ENCODE measurements at regions not wholly inside any gene's neighbourhood (a gene's known extent, or its start where the extent isn't known, plus 50 kb on each side); places are given as distances from the start of the nearest gene placed in this dataset.

DNA sequence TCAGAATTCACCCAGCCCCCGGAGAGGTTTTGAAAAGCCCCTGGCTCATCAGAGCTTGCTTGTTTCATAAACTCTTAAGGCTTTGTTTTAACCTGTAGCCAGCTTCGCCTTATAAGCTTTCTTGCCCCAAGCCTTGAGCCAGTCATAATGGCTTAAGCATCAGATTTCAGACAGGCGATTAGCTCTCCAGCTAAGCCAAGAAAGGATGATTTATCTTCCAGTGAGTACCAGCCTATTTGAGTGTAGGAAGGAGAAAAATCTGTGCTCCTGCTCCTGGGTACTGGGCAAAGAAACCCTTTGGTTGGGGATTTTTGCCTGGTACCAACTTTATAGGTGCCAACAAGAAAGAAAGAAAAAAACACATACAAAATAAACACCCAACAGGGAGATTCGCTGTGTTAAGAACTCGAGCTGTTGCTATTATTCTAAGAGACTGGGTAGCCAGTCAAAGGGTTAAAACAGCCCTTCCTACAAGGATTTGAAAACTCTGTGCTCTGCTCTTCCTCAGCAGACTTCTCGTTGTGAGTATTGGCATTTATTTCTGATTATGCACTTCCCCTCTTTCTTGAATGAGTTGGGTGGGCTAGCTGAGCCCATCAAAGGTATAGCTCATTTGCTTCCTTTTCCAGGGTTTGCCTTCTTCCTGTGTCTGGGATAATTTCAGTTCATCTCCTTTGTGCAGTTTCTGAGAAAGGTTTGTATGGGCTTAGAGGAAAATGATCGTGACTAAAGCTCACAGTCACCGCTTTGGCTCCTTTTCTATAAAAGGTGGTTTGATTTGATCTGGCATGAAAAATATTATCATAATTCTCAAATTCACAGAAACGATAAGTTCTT, 157.2 kb upstream of the DMRT1 start:
- H3K36me3 ChIP-seq (ENCODE audit: control insufficient read depth in 5 of 5, insufficient read depth in 5 of 5, low read length in 5 of 5): peaks cover 0 to under 1% (median 0%) of the 10 kb centered on the region in 5 donors
- H3K9me3 ChIP-seq (ENCODE audit: control insufficient read depth in 5 of 5, low read length in 5 of 5): no peaks in the 10 kb centered on the region
- peak overlapping the region; percentile 97 for H3K27ac ChIP-seq (ENCODE audit: low read depth, low read length)
- peaks cover 0 to 65% (median 57%) of the 10 kb centered on the region in 5 donors for H3K4me1 ChIP-seq (ENCODE audit: control insufficient read depth in 5 of 5, insufficient read depth in 5 of 5, low read length in 5 of 5)
- H3K4me3 ChIP-seq (ENCODE audit: low read depth in 1 of 5, low read length in 5 of 5): peak overlapping the region; percentile 38 to 67 (median 49)
- H3K9ac ChIP-seq (ENCODE audit: low read length in 5 of 5): peak overlapping the region; percentile 23 to 88 (median 66)
- no peaks in the 10 kb centered on the region for H3K27me3 ChIP-seq (ENCODE audit: control insufficient read depth in 5 of 5, insufficient read depth in 4 of 5, low read length in 5 of 5)

GRCh38 chr9:684941-685340, 156.6 kb upstream of the DMRT1 start:
- peak overlapping the region in 4 of 5 donors; percentile 42 to 67 (median 50) for H3K4me3 ChIP-seq (ENCODE audit: low read depth in 1 of 5, low read length in 5 of 5)
- no peaks in the 10 kb centered on the region for H3K9me3 ChIP-seq (ENCODE audit: control insufficient read depth in 5 of 5, low read length in 5 of 5)
- peaks cover 0 to 3% (median 0%) of the 10 kb centered on the region in 5 donors for H3K36me3 ChIP-seq (ENCODE audit: control insufficient read depth in 5 of 5, insufficient read depth in 5 of 5, low read length in 5 of 5)
- peak overlapping the region; percentile 26 to 88 (median 66) for H3K9ac ChIP-seq (ENCODE audit: low read length in 5 of 5)
- H3K4me1 ChIP-seq (ENCODE audit: control insufficient read depth in 5 of 5, insufficient read depth in 5 of 5, low read length in 5 of 5): peaks cover 0 to 69% (median 61%) of the 10 kb centered on the region in 5 donors
- no peaks in the 10 kb centered on the region for H3K27me3 ChIP-seq (ENCODE audit: control insufficient read depth in 5 of 5, insufficient read depth in 4 of 5, low read length in 5 of 5)
- H3K27ac ChIP-seq (ENCODE audit: low read depth, low read length): peak overlapping the region; percentile 97

- Histone ChIP-seq H3K27me3 (ENCODE audit: control insufficient read depth in 5 of 5, insufficient read depth in 4 of 5, low read length in 5 of 5) (no peaks in the 10 kb centered on the region), H3K9ac (ENCODE audit: low read length in 5 of 5) (peak overlapping the region in 3 of 5 donors; percentile 66 to 88 (median 68)), H3K36me3 (ENCODE audit: control insufficient read depth in 5 of 5, insufficient read depth in 5 of 5, low read length in 5 of 5) (peaks cover 0 to 8% (median 0%) of the 10 kb centered on the region in 5 donors), H3K9me3 (ENCODE audit: control insufficient read depth in 5 of 5, low read length in 5 of 5) (no peaks in the 10 kb centered on the region), H3K27ac (ENCODE audit: low read depth, low read length) (peak overlapping the region; percentile 97), H3K4me1 (ENCODE audit: control insufficient read depth in 5 of 5, insufficient read depth in 5 of 5, low read length in 5 of 5) (peaks cover 0 to 75% (median 61%) of the 10 kb centered on the region in 5 donors), H3K4me3 (ENCODE audit: low read depth in 1 of 5, low read length in 5 of 5) (peak overlapping the region; percentile 7 to 67 (median 41))
Measured at GRCh38 chr9:686321-686813, 155.1 kb upstream of the DMRT1 start.

- Histone ChIP-seq H3K9ac (ENCODE audit: low read length in 5 of 5) (peak overlapping the region in 4 of 5 donors; percentile 1 to 73 (median 50)), H3K4me1 (ENCODE audit: control insufficient read depth in 5 of 5, insufficient read depth in 5 of 5, low read length in 5 of 5) (peaks cover 0 to 83% (median 61%) of the 10 kb centered on the region in 5 donors), H3K9me3 (ENCODE audit: control insufficient read depth in 5 of 5, low read length in 5 of 5) (no peaks in the 10 kb centered on the region), H3K27me3 (ENCODE audit: control insufficient read depth in 5 of 5, insufficient read depth in 4 of 5, low read length in 5 of 5) (no peaks in the 10 kb centered on the region), H3K4me3 (ENCODE audit: low read depth in 1 of 5, low read length in 5 of 5) (peak overlapping the region; percentile 28 to 67 (median 41)), H3K36me3 (ENCODE audit: control insufficient read depth in 5 of 5, insufficient read depth in 5 of 5, low read length in 5 of 5) (peaks cover 0 to 8% (median 0%) of the 10 kb centered on the region in 5 donors), H3K27ac (ENCODE audit: low read depth, low read length) (peak overlapping the region; percentile 97)
Measured at GRCh38 chr9:687034-687785, 154.3 kb upstream of the DMRT1 start.

DNA sequence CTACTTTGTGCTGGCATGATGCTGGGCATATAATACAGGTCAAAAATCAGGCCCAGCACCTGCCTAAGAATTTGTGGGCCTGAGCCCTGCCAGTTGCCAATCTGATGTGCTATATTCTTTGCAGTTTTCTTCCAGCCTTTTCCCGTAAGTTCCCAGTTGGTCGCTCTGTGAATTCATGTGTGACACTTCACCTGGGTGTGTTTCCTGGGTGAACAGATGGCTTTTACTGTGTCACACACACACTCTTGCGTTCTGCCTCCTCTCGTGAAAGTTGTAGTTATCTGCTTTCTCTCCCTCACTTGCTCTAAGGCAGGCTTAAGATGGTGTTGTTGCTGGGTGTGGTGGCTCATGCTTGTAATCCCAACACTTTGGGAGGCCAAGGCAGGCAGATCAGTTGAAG, 153.5 kb upstream of the DMRT1 start:
- H3K9ac ChIP-seq (ENCODE audit: low read length in 5 of 5): peak overlapping the region in 3 of 5 donors; percentile 0 to 73 (median 1)
- peaks cover 0 to 8% (median 0%) of the 10 kb centered on the region in 5 donors for H3K36me3 ChIP-seq (ENCODE audit: control insufficient read depth in 5 of 5, insufficient read depth in 5 of 5, low read length in 5 of 5)
- H3K27ac ChIP-seq (ENCODE audit: low read depth, low read length): peak overlapping the region; percentile 97
- no peaks in the 10 kb centered on the region for H3K9me3 ChIP-seq (ENCODE audit: control insufficient read depth in 5 of 5, low read length in 5 of 5)
- peaks cover under 1 to 84% (median 63%) of the 10 kb centered on the region in 5 donors for H3K4me1 ChIP-seq (ENCODE audit: control insufficient read depth in 5 of 5, insufficient read depth in 5 of 5, low read length in 5 of 5)
- peak overlapping the region; percentile 30 to 67 (median 34) for H3K4me3 ChIP-seq (ENCODE audit: low read depth in 1 of 5, low read length in 5 of 5)
- H3K27me3 ChIP-seq (ENCODE audit: control insufficient read depth in 5 of 5, insufficient read depth in 4 of 5, low read length in 5 of 5): no peaks in the 10 kb centered on the region

DNA sequence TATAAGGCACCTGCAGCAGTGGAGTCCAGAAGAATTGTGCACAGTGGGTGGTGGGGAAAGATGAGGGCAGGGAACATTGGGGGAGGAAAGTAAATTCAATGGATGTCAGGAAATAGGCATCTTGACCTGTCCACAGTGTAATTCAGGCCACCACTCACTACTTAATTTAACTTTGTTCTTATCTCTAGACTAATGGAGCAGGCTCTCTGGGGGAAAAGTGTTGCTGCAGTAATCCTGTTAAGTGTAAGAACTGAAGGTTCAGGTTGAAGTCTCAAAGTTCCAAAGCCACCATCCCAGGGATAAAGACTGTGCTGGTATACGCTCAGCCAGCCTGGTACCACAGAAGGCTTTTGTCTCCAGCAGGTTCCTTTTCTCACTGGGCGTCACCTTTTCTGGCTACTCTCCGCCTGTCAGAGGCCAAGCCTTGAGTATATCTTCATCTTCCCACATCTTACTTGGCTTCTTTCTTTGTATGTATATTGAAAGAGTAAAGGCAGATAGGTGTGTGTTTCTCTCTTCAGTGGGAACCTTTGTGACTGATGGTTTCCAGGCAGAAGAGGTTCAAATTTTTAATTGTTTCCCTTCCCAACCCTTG, 150.9 kb upstream of the DMRT1 start:
- peak overlapping the region; percentile 78 for H3K27ac ChIP-seq (ENCODE audit: low read depth, low read length)
- peak overlapping the region in 1 of 5 donors; percentile 4 for H3K4me3 ChIP-seq (ENCODE audit: low read depth in 1 of 5, low read length in 5 of 5)
- peaks cover 12 to 81% (median 69%) of the 10 kb centered on the region in 5 donors for H3K4me1 ChIP-seq (ENCODE audit: control insufficient read depth in 5 of 5, insufficient read depth in 5 of 5, low read length in 5 of 5)
- H3K9ac ChIP-seq (ENCODE audit: low read length in 5 of 5): no peak overlapping the region
- peaks cover 0 to 8% (median 0%) of the 10 kb centered on the region in 5 donors for H3K36me3 ChIP-seq (ENCODE audit: control insufficient read depth in 5 of 5, insufficient read depth in 5 of 5, low read length in 5 of 5)
- H3K27me3 ChIP-seq (ENCODE audit: control insufficient read depth in 5 of 5, insufficient read depth in 4 of 5, low read length in 5 of 5): no peaks in the 10 kb centered on the region
- H3K9me3 ChIP-seq (ENCODE audit: control insufficient read depth in 5 of 5, low read length in 5 of 5): no peaks in the 10 kb centered on the region

- Histone ChIP-seq H3K9ac (ENCODE audit: low read length in 5 of 5) (peak overlapping the region in 1 of 5 donors; percentile 30), H3K4me3 (ENCODE audit: low read depth in 1 of 5, low read length in 5 of 5) (no peak overlapping the region), H3K27me3 (ENCODE audit: control insufficient read depth in 5 of 5, insufficient read depth in 4 of 5, low read length in 5 of 5) (no peaks in the 10 kb centered on the region), H3K36me3 (ENCODE audit: control insufficient read depth in 5 of 5, insufficient read depth in 5 of 5, low read length in 5 of 5) (peaks cover 0 to 8% (median 0%) of the 10 kb centered on the region in 5 donors), H3K9me3 (ENCODE audit: control insufficient read depth in 5 of 5, low read length in 5 of 5) (no peaks in the 10 kb centered on the region), H3K4me1 (ENCODE audit: control insufficient read depth in 5 of 5, insufficient read depth in 5 of 5, low read length in 5 of 5) (peaks cover 14 to 81% (median 65%) of the 10 kb centered on the region in 5 donors), H3K27ac (ENCODE audit: low read depth, low read length) (peak overlapping the region; percentile 98)
Measured at GRCh38 chr9:691825-692400, 149.6 kb upstream of the DMRT1 start.

GRCh38 chr9:692636-693129, 148.8 kb upstream of the DMRT1 start:
- Histone ChIP-seq H3K27me3 (ENCODE audit: control insufficient read depth in 5 of 5, insufficient read depth in 4 of 5, low read length in 5 of 5) (no peaks in the 10 kb centered on the region), H3K27ac (ENCODE audit: low read depth, low read length) (peak overlapping the region; percentile 98), H3K9ac (ENCODE audit: low read length in 5 of 5) (peak overlapping the region; percentile 60 to 87 (median 83)), H3K9me3 (ENCODE audit: control insufficient read depth in 5 of 5, low read length in 5 of 5) (no peaks in the 10 kb centered on the region), H3K36me3 (ENCODE audit: control insufficient read depth in 5 of 5, insufficient read depth in 5 of 5, low read length in 5 of 5) (peaks cover 0 to 8% (median 0%) of the 10 kb centered on the region in 5 donors), H3K4me1 (ENCODE audit: control insufficient read depth in 5 of 5, insufficient read depth in 5 of 5, low read length in 5 of 5) (peaks cover 15 to 87% (median 68%) of the 10 kb centered on the region in 5 donors), H3K4me3 (ENCODE audit: low read depth in 1 of 5, low read length in 5 of 5) (peak overlapping the region in 4 of 5 donors; percentile 54 to 66 (median 66))
